Vagina (tissue), 2 donors: ENCODE measurements at regions not wholly inside any gene's neighbourhood (a gene's known extent, or its start where the extent isn't known, plus 50 kb on each side); places are given as distances from the start of the nearest gene placed in this dataset.
A peak's percentile ranks its signal among the peaks of the same experiment; 100 is the strongest.

Source experiments
- DNase-seq, 2 donors: peaks; one replicate each; pipeline ENCODE4 v3.0.0-alpha.2; 2017; ENCODE audit errors: extremely low spot score in 2 of 2
- H3K27ac ChIP-seq: fragments of 200-600 bp; sonication (generic); one replicate; pipeline ENCODE4 v1.5.1; 2019
- H3K27me3 ChIP-seq: fragments of 200-600 bp; sonication (generic); one replicate; pipeline ENCODE4 v1.5.1; 2019
- H3K36me3 ChIP-seq, 2 donors: fragments of 200-600 bp; sonication (generic); one replicate each; pipeline ENCODE4 v1.5.1; 2017 to 2019
- H3K4me1 ChIP-seq: fragments of 200-600 bp; sonication (generic); one replicate; pipeline ENCODE4 v1.5.1; 2019
- H3K4me3 ChIP-seq, 2 donors: fragments of 200-600 bp; sonication (generic); 1 replicate in 1 of 2; 2 replicates in 1 of 2; pipeline ENCODE4 v1.5.1; 2016 to 2019
- H3K9me3 ChIP-seq: fragments of 200-600 bp; sonication (generic); one replicate; pipeline ENCODE4 v1.5.1; 2019
- CTCF ChIP-seq, 3 experiments: fragments of 450-650 bp in 2 of 3; fragments of 200-600 bp in 1 of 3; sonication (generic) in 1 of 3; IDR thresholded peaks; one replicate each; pipeline ENCODE4 v1.5.1; 2017 to 2019; ENCODE audit warnings: antibody characterized with exemption in 3 of 3, mild to moderate bottlenecking in 2 of 3, moderate library complexity in 2 of 3
- POLR2AphosphoS5 ChIP-seq, 2 donors: sonication (generic); formaldehyde crosslinking; IDR thresholded peaks; one replicate each; pipeline ENCODE4 v1.9.0; 2017; ENCODE audit warnings: antibody characterized with exemption in 2 of 2, mild to moderate bottlenecking in 2 of 2, low read depth in 1 of 2; ENCODE audit not compliant: insufficient read depth in 1 of 2
- intact Hi-C: fragments of 100-400 bp; cut with DNase I; formaldehyde crosslinking; loops from one replicate; pipeline ENCODE4 v1.15.1; 2023

GRCh38 chr5:38795986-38796741 lies 49.6 kb upstream of the OSMR start:
- H3K4me1 ChIP-seq, result peaks cover 26% of the 10 kb centered on the region
- peak overlapping the region; percentile 78 for H3K27ac ChIP-seq
- no peaks in the 10 kb centered on the region for H3K9me3 ChIP-seq
- no peak overlapping the region for H3K4me3 ChIP-seq
- TF ChIP-seq POLR2AphosphoS5 (IDR thresholded peaks at IDR 0.05; ENCODE audit: insufficient read depth in 1 of 2, low read depth in 1 of 2), result peak; percentile 40 to 90
- TF ChIP-seq CTCF (IDR thresholded peaks at IDR 0.05), result no peak
- intact Hi-C loops, result loop anchor here (5.0 kb wide), 1 partner anchor 239 kb away; the partner anchor contains the start of gene LIFR
- no peaks in the 10 kb centered on the region for H3K36me3 ChIP-seq
- DNase-seq, result no peak
- no peaks in the 10 kb centered on the region for H3K27me3 ChIP-seq
